Spleen (tissue), 7 donors: ENCODE measurements at regions not wholly inside any gene's neighbourhood (a gene's known extent, or its start where the extent isn't known, plus 50 kb on each side); places are given as distances from the start of the nearest gene placed in this dataset.

Experiments
- POLR2A ChIP-seq, 3 donors: fragments of 450-650 bp; IDR thresholded peaks; one replicate each; pipeline ENCODE4 v1.5.1; 2017; ENCODE audit warnings: antibody characterized with exemption in 3 of 3, mild to moderate bottlenecking in 1 of 3
- POLR2AphosphoS5 ChIP-seq, 3 donors: sonication (generic); formaldehyde crosslinking; IDR thresholded peaks; one replicate each; pipeline ENCODE4 v1.5.1; 2017; ENCODE audit warnings: antibody characterized with exemption in 3 of 3
- TF ChIP-seq, protein P1 (sequence below), 11 experiments: fragments of 200-600 bp in 7 of 11; fragments of 450-650 bp in 4 of 11; sonication (generic) in 4 of 11; IDR thresholded peaks in 8 of 11; conservative IDR thresholded peaks in 3 of 11; 1 replicate in 7 of 11; 2 replicates in 4 of 11; pipeline versions ENCODE4 v1.4.0 to v1.8.0; 2016 to 2021; ENCODE audit warnings: antibody characterized with exemption in 11 of 11, inconsistent platforms in 4 of 11, mild to moderate bottlenecking in 1 of 11
- donor health status: DM: no; HTN: no; CAD: no; lungs with moderate emphysema.
- donor health status: DM: no; HTN: no; CAD: no.
- donor health status: DM: no; HTN: no; CAD: no.

DNA sequence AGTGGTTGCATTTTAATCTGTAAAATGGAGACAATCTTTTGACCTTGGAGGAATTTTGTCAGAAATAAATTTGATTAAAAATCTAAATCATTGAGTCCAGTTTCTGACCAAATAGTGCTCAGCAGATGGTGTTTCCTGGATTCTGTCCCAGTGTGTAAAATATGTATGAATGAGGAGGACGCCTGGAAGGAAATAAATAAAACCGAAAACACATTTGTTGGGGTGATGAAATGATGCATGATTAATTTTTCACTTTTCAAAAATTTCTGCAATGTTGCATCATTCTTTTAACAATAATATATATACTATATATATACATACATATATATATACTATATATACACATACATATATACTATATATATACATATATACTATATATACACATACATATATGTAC, 261.1 kb upstream of the TRIB2 start:
- no peak for TF ChIP-seq POLR2A (IDR thresholded peaks at IDR 0.05)
- TF ChIP-seq POLR2AphosphoS5 (IDR thresholded peaks at IDR 0.05): no peak
- TF ChIP-seq, protein P1, sequence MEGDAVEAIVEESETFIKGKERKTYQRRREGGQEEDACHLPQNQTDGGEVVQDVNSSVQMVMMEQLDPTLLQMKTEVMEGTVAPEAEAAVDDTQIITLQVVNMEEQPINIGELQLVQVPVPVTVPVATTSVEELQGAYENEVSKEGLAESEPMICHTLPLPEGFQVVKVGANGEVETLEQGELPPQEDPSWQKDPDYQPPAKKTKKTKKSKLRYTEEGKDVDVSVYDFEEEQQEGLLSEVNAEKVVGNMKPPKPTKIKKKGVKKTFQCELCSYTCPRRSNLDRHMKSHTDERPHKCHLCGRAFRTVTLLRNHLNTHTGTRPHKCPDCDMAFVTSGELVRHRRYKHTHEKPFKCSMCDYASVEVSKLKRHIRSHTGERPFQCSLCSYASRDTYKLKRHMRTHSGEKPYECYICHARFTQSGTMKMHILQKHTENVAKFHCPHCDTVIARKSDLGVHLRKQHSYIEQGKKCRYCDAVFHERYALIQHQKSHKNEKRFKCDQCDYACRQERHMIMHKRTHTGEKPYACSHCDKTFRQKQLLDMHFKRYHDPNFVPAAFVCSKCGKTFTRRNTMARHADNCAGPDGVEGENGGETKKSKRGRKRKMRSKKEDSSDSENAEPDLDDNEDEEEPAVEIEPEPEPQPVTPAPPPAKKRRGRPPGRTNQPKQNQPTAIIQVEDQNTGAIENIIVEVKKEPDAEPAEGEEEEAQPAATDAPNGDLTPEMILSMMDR (IDR thresholded peaks at IDR 0.05 in 8 of 11, conservative IDR thresholded peaks at IDR 0.05 in 3 of 11): no peak
